Keratinocyte (primary cell): ENCODE measurements at regions not wholly inside any gene's neighbourhood (a gene's known extent, or its start where the extent isn't known, plus 50 kb on each side); places are given as distances from the start of the nearest gene placed in this dataset.

Experiments
- DNase-seq: peaks from one replicate; pipeline ENCODE4 v3.0.0-alpha.2; 2011; ENCODE audit warnings: low read depth, missing footprints, low spot score
- FAIRE-seq: peaks from 2 replicates; lab custom pipeline; 2011; peaks lifted over from hg19 to GRCh38; lab: Jason Lieb, UNC
- H2AFZ ChIP-seq: 2 replicates; pipeline ENCODE4 v1.6.0; 2012; ENCODE audit warnings: low read length, control low read depth, inconsistent platforms; ENCODE audit not compliant: control insufficient read depth
- H3K27ac ChIP-seq: 2 replicates; pipeline ENCODE4 v1.5.1; 2011; ENCODE audit warnings: low read length; ENCODE audit not compliant: control insufficient read depth, insufficient read depth
- H3K27me3 ChIP-seq: 3 replicates; pipeline ENCODE4 v1.6.0; 2011; ENCODE audit warnings: low read length; ENCODE audit not compliant: control insufficient read depth, insufficient read depth; ENCODE audit errors: extremely low read depth
- H3K36me3 ChIP-seq, 2 experiments: 2 replicates in 1 of 2; 3 replicates in 1 of 2; pipeline ENCODE4 v1.5.1; 2011; ENCODE audit warnings: low read length in 2 of 2, mild to moderate bottlenecking in 1 of 2; ENCODE audit not compliant: control insufficient read depth in 2 of 2, insufficient read depth in 2 of 2; ENCODE audit errors: extremely low read depth in 1 of 2
- H3K4me1 ChIP-seq: 3 replicates; pipeline ENCODE4 v1.5.1; 2011; ENCODE audit warnings: low read length; ENCODE audit not compliant: control insufficient read depth, insufficient read depth; ENCODE audit errors: extremely low read depth
- H3K4me2 ChIP-seq: 3 replicates; pipeline ENCODE4 v1.6.0; 2011; ENCODE audit warnings: low read depth, low read length; ENCODE audit not compliant: control insufficient read depth, insufficient read depth; ENCODE audit errors: extremely low read depth
- H3K4me3 ChIP-seq, 3 experiments: fragments of 200-600 bp in 1 of 3; sonication (generic) in 1 of 3; 2 replicates in 2 of 3; 3 replicates in 1 of 3; pipeline ENCODE4 v1.5.1; 2011 to 2016; ENCODE audit warnings: low read length in 3 of 3, mild to moderate bottlenecking in 3 of 3, control low read depth in 2 of 3, inconsistent platforms in 1 of 3, low read depth in 1 of 3, mixed read lengths in 1 of 3, mixed run types in 1 of 3, moderate library complexity in 1 of 3; ENCODE audit not compliant: control insufficient read depth in 2 of 3, insufficient read depth in 2 of 3; ENCODE audit errors: extremely low read depth in 1 of 3
- H3K79me2 ChIP-seq: 2 replicates; pipeline ENCODE4 v1.6.0; 2012; ENCODE audit warnings: low read length; ENCODE audit not compliant: control insufficient read depth, insufficient read depth
- H3K9ac ChIP-seq: 3 replicates; pipeline ENCODE4 v1.6.0; 2011; ENCODE audit warnings: low read length; ENCODE audit not compliant: control insufficient read depth, insufficient read depth; ENCODE audit errors: extremely low read depth
- H3K9me1 ChIP-seq: 3 replicates; pipeline ENCODE4 v1.6.0; 2011; ENCODE audit warnings: low read length; ENCODE audit not compliant: control insufficient read depth, insufficient read depth; ENCODE audit errors: extremely low read depth
- H3K9me3 ChIP-seq: 2 replicates; pipeline ENCODE4 v1.5.1; 2012; ENCODE audit warnings: low read depth, low read length; ENCODE audit not compliant: control insufficient read depth
- H4K20me1 ChIP-seq: 3 replicates; pipeline ENCODE4 v1.6.0; 2011; ENCODE audit warnings: low read length; ENCODE audit not compliant: control insufficient read depth, insufficient read depth; ENCODE audit errors: extremely low read depth
- CTCF ChIP-seq, 3 experiments: IDR thresholded peaks in 1 of 3; conservative IDR thresholded peaks in 1 of 3; optimal IDR thresholded peaks in 1 of 3; 2 replicates in 2 of 3; 3 replicates in 1 of 3; pipeline versions ENCODE3 to v1.5.1; 2011; ENCODE audit warnings: low read length in 3 of 3, mild to moderate bottlenecking in 3 of 3, moderate library complexity in 2 of 3, control low read depth in 1 of 3, inconsistent platforms in 1 of 3; ENCODE audit not compliant: insufficient read depth in 2 of 3; ENCODE audit errors: extremely low read depth in 1 of 3
- EZH2 ChIP-seq: IDR thresholded peaks from one replicate; pipeline ENCODE4 v1.6.1; 2012; ENCODE audit warnings: inconsistent platforms, mild to moderate bottlenecking, low read length, moderate library complexity
- dilution Hi-C: fragments of 300-500 bp; cut with MboI; formaldehyde crosslinking; loops from one replicate; pipeline ENCODE4 v1.7.0; 2020; ENCODE audit warnings: low sequenced_read_pairs; ENCODE audit not compliant: extremely low pct_ligation_motif_present

- peaks cover 21% of the 10 kb centered on the region for H3K27me3 ChIP-seq
- peak overlapping the region; percentile 27 for H3K4me2 ChIP-seq
- H4K20me1 ChIP-seq = no peaks in the 10 kb centered on the region
- no peaks in the 10 kb centered on the region for H3K4me1 ChIP-seq
- H3K79me2 ChIP-seq = no peaks in the 10 kb centered on the region
- TF ChIP-seq CTCF (optimal IDR thresholded peaks at IDR 0.05 in 1 of 3, IDR thresholded peaks at IDR 0.05 in 1 of 3, conservative IDR thresholded peaks at IDR 0.05 in 1 of 3; ENCODE audit: extremely low read depth in 1 of 3, insufficient read depth in 2 of 3, low read length in 3 of 3) = no peak
- TF ChIP-seq EZH2 = peak; percentile 70
- DNase-seq (no peak), FAIRE-seq (no peak)
- H3K36me3 ChIP-seq = no peaks in the 10 kb centered on the region
- no peak overlapping the region for H3K27ac ChIP-seq
- dilution Hi-C loops = no loop called here
- H2AFZ ChIP-seq = peak overlapping the region; percentile 15
- no peaks in the 10 kb centered on the region for H3K9me3 ChIP-seq
- peak overlapping the region in 1 of 3 experiments; percentile 5 for H3K4me3 ChIP-seq
- H3K9ac ChIP-seq = no peak overlapping the region
- no peaks in the 10 kb centered on the region for H3K9me1 ChIP-seq
These were observed 166.0 kb downstream of the ACTR3B start for GRCh38 chr7:152925412-152926147.

GRCh38 chr7:152931633-152932032 is 172.1 kb downstream of the ACTR3B start:
- H3K9me1 ChIP-seq = no peaks in the 10 kb centered on the region
- FAIRE-seq (no peak), DNase-seq (no peak)
- H4K20me1 ChIP-seq = no peaks in the 10 kb centered on the region
- no peaks in the 10 kb centered on the region for H3K27me3 ChIP-seq
- H3K4me3 ChIP-seq = no peak overlapping the region
- no peak overlapping the region for H3K4me2 ChIP-seq
- H3K9me3 ChIP-seq = no peaks in the 10 kb centered on the region
- no peaks in the 10 kb centered on the region for H3K36me3 ChIP-seq
- dilution Hi-C loops = no loop called here
- no peak for TF ChIP-seq EZH2
- no peak for TF ChIP-seq CTCF (optimal IDR thresholded peaks at IDR 0.05 in 1 of 3, IDR thresholded peaks at IDR 0.05 in 1 of 3, conservative IDR thresholded peaks at IDR 0.05 in 1 of 3; ENCODE audit: extremely low read depth in 1 of 3, insufficient read depth in 2 of 3, low read length in 3 of 3)
- H3K27ac ChIP-seq = no peak overlapping the region
- no peaks in the 10 kb centered on the region for H3K4me1 ChIP-seq
- no peaks in the 10 kb centered on the region for H3K79me2 ChIP-seq
- no peak overlapping the region for H3K9ac ChIP-seq
- H2AFZ ChIP-seq = no peak overlapping the region
